Gastrocnemius medialis (tissue), 4 donors: ENCODE measurements at regions not wholly inside any gene's neighbourhood (a gene's known extent, or its start where the extent isn't known, plus 50 kb on each side); places are given as distances from the start of the nearest gene placed in this dataset.

Source experiments
- POLR2A ChIP-seq, 2 donors: fragments of 450-650 bp; IDR thresholded peaks; one replicate each; pipeline ENCODE4 v1.6.1; 2017; ENCODE audit warnings: antibody characterized with exemption in 2 of 2, mild to moderate bottlenecking in 2 of 2, moderate library complexity in 2 of 2
- TF ChIP-seq, protein P1 (sequence below), 5 experiments: fragments of 450-650 bp in 3 of 5; fragments of 200-600 bp in 2 of 5; sonication (generic) in 2 of 5; IDR thresholded peaks in 4 of 5; conservative IDR thresholded peaks in 1 of 5; 1 replicate in 4 of 5; 2 replicates in 1 of 5; pipeline ENCODE4 v1.5.1; 2016 to 2019; ENCODE audit warnings: antibody characterized with exemption in 5 of 5, mild to moderate bottlenecking in 3 of 5, moderate library complexity in 3 of 5

DNA sequence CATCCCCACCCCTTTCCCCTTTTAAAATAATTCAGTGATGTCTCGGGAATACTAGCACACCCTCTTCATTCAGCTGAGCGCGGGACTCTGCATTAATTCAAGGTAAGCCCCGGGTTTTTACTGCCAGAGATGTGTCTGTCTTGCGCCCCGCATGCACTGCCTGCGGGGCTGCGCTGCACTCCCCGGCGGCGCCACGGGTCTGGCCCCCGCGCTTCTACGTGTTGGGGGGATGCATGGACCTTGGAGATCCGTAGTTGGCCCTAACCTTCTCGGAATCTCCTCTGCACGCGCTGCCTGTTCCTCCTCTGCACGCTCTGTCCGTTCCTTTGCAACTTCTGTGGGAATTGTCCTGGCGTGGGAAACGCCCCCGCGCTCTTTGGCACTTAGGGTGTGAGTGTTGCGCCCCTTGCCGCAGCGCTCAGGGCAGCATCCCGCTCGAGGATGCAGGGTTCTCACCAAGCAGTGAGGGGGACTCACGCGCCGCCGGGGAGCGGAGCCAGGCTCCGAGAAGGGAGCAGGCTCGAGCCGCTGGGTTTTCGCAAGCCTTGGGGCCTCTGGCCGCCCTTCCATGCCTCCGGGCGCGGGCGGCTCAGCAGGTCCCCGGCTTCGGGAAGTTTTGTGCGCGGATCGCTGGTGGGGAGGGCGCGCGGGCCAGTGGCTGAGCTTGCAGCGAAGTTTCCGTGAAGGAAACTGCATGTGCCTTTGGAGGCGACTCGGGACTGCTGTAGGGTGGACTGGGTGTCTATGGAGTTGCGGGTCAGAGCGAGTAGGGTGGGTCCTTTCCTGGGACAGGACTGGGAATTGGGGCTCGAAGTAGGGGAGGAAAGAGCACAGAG lies 165.1 kb upstream of the CACNA1E start:
- TF ChIP-seq, protein P1, sequence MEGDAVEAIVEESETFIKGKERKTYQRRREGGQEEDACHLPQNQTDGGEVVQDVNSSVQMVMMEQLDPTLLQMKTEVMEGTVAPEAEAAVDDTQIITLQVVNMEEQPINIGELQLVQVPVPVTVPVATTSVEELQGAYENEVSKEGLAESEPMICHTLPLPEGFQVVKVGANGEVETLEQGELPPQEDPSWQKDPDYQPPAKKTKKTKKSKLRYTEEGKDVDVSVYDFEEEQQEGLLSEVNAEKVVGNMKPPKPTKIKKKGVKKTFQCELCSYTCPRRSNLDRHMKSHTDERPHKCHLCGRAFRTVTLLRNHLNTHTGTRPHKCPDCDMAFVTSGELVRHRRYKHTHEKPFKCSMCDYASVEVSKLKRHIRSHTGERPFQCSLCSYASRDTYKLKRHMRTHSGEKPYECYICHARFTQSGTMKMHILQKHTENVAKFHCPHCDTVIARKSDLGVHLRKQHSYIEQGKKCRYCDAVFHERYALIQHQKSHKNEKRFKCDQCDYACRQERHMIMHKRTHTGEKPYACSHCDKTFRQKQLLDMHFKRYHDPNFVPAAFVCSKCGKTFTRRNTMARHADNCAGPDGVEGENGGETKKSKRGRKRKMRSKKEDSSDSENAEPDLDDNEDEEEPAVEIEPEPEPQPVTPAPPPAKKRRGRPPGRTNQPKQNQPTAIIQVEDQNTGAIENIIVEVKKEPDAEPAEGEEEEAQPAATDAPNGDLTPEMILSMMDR (IDR thresholded peaks at IDR 0.05 in 4 of 5, conservative IDR thresholded peaks at IDR 0.05 in 1 of 5), result no peak
- no peak for TF ChIP-seq POLR2A (IDR thresholded peaks at IDR 0.05)
